DOHH2 (cell line): ENCODE measurements at regions not wholly inside any gene's neighbourhood (a gene's known extent, or its start where the extent isn't known, plus 50 kb on each side); places are given as distances from the start of the nearest gene placed in this dataset.

Experiments used
- CTCF ChIP-seq: fragments of 200-600 bp; sonication (generic); IDR thresholded peaks from one replicate; pipeline ENCODE4 v1.5.1; 2014; ENCODE audit warnings: antibody characterized with exemption, mild to moderate bottlenecking, low read depth, low read length; ENCODE audit not compliant: poor library complexity, severe bottlenecking
- EZH2phosphoT487 ChIP-seq: fragments of 200-600 bp; sonication (generic); IDR thresholded peaks from 2 replicates; pipeline ENCODE4 v1.6.1; 2017; ENCODE audit warnings: borderline replicate concordance, mild to moderate bottlenecking, antibody characterized with exemption, low read length, moderate library complexity, mixed read lengths

DNA sequence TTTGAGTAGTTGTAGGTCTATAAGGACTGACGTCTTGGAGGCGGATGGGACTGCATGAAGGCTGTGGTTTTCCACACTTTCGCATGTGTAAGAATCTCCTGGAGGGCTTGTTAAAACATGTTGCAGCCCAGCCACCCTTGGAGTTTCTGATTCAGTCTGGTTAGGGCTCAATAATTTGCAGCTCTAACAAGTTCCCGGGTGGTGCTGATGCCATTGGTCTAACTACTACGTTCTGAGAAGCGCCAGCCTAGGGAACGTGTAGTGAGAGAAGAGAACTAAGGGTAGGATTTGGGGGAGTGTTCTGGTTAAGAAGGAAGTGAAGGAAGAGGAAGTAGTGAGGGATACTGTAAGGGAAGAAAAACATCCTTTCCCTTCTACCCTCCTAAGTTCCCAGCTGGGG, 138.9 kb downstream of the LARP7 start:
- TF ChIP-seq CTCF (no peak), EZH2phosphoT487 (no peak)
